22Rv1 (cell line): ENCODE measurements at regions not wholly inside any gene's neighbourhood (a gene's known extent, or its start where the extent isn't known, plus 50 kb on each side); places are given as distances from the start of the nearest gene placed in this dataset.

Experiments used
- H3K27ac ChIP-seq: fragments of 450-650 bp; 2 replicates; pipeline ENCODE4 v1.5.1; 2017
- ZFX ChIP-seq: fragments of 450-650 bp; IDR thresholded peaks from 2 replicates; pipeline ENCODE4 v1.6.1; 2017; ENCODE audit warnings: antibody characterized with exemption, borderline replicate concordance
- TF ChIP-seq, protein P1 (sequence below): fragments of 450-650 bp; IDR thresholded peaks from 2 replicates; pipeline ENCODE4 v1.5.1; 2017; ENCODE audit warnings: mild to moderate bottlenecking

DNA sequence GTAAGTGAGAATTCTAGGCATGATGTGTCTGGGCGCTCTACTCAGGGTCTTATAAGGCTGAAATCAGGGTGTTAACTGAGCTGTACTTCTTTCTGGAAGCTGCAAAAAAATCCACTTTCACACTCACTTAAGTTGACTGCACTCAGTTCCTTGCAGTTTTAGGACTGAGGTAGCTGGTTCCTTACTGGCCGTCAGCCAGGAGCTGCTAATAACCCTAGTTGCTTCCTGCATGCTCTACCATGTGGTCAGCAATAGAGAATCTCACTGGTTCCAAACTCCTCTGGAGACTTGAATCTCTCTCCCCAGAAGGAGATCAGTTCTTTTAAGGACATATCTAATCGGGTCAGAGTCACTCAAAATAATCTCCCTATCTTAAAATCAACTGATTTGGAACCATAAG, 911.2 kb downstream of the EFNA5 start:
- TF ChIP-seq, protein P1, sequence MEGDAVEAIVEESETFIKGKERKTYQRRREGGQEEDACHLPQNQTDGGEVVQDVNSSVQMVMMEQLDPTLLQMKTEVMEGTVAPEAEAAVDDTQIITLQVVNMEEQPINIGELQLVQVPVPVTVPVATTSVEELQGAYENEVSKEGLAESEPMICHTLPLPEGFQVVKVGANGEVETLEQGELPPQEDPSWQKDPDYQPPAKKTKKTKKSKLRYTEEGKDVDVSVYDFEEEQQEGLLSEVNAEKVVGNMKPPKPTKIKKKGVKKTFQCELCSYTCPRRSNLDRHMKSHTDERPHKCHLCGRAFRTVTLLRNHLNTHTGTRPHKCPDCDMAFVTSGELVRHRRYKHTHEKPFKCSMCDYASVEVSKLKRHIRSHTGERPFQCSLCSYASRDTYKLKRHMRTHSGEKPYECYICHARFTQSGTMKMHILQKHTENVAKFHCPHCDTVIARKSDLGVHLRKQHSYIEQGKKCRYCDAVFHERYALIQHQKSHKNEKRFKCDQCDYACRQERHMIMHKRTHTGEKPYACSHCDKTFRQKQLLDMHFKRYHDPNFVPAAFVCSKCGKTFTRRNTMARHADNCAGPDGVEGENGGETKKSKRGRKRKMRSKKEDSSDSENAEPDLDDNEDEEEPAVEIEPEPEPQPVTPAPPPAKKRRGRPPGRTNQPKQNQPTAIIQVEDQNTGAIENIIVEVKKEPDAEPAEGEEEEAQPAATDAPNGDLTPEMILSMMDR: no peak
- no peak for TF ChIP-seq ZFX
- H3K27ac ChIP-seq: no peak overlapping the region

DNA sequence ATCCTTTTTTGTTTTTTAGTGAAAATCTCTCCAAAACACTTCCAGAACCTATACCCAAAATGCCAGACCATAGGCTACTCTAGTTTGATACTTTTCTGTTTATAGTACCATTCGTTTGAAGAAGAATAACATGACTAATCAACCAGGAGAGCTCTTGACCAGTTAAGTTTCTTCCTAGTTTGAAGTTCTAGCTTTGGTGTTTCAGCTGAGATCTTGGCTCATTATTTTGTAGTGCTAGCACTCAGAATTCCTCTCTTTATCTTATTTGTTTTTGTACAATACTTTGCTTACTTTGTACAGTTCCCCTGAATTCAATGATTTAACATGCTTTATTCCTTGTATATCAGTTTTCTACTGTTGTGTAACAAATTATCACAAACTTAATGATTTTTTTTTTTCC, 911.6 kb downstream of the EFNA5 start:
- H3K27ac ChIP-seq: no peak overlapping the region
- TF ChIP-seq, protein P1: no peak

- no peak overlapping the region for H3K27ac ChIP-seq
- TF ChIP-seq ZFX: no peak
- TF ChIP-seq, protein P1: no peak
Measured at GRCh38 chr5:106757672-106758071, 913.1 kb downstream of the EFNA5 start.

- H3K27ac ChIP-seq: no peak overlapping the region
- TF ChIP-seq, protein P1: no peak
- TF ChIP-seq ZFX: no peak
Measured at GRCh38 chr5:106755789-106756188, 914.9 kb downstream of the EFNA5 start.

GRCh38 chr5:106755066-106755465, 915.7 kb downstream of the EFNA5 start:
- TF ChIP-seq, protein P1: no peak
- TF ChIP-seq ZFX: no peak
- no peak overlapping the region for H3K27ac ChIP-seq

DNA sequence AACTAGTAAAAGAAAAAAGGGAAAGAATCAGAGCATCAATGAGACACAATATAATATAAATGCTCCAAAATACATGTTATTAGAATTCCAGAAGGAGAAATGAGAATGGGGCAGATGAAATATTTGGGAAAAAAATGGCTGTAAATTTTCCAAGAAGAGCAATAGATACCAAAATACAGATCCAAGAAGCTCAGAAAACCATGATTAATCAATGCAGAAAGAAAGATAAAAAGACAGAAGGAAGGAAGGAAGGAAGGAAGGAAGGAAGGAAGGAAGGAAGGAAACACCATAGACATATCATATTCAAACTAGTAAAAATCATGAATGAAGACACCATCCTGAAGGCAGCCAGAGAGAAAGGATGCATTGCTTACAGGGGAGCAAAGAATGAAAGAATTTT, 920.9 kb downstream of the EFNA5 start:
- TF ChIP-seq, protein P1: no peak
- no peak for TF ChIP-seq ZFX
- H3K27ac ChIP-seq: no peak overlapping the region

DNA sequence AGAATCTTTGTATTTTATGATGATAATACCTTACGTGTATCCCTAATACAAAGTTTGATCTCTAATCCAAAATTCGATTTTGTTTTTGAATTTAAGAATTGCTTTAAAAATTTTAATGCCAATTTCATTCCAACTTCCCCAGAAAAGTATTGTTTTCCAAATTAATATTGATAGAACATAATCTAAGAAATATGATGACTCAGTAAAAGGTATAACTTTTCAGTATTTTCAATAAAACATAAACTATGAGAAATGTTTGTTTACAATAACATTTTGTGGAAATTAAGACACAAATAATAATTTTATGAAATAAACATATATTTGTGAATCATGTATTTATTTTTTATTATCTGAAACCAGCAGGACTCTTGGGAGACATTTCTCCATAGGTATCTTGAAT, 931.6 kb downstream of the EFNA5 start:
- no peak overlapping the region for H3K27ac ChIP-seq
- TF ChIP-seq, protein P1: no peak
- TF ChIP-seq ZFX: no peak
